ENCODE measurements at regions not wholly inside any gene's neighbourhood (a gene's known extent, or its start where the extent isn't known, plus 50 kb on each side); places are given as distances from the start of the nearest gene placed in this dataset.

DNA sequence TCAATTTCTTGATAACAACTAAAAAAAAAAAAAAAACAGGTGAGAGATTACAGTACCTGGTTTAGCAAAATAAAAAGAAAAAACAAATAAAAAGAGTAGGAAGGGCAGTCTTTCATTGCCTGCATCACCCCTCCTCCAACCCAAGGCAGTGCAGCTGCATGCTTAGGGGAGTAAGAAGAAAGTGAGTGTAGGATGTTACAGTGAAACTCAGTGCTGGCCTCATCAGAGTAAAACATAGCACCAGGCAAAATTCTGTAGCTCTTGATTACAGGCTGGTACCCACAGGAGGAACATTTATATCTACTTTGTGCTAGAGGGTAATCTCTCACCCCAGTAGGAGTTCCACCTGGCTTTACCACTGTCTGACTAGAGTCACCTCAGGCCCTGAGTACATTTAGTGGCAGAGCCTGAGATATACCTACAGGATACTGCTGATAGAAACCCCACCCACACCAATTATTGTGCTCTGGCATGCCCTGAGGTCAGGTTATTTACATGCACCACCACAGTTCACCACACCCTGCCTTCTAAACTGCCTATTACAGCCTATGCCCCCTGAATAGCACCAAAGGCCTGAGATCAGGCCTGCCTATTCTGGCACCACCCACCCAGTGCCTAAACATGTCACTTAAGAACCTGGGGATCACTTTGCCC, 241.6 kb downstream of the PAPSS1 start:
- H3K36me3 ChIP-seq (ENCODE audit: control insufficient read depth in 2 of 2, insufficient read depth in 2 of 2, low read length in 1 of 2), result no peaks in the 10 kb centered on the region
- no peak overlapping the region for H3K27ac ChIP-seq (ENCODE audit: low read depth in 1 of 2, low read length in 1 of 2)
- H3K4me1 ChIP-seq (ENCODE audit: control insufficient read depth in 2 of 2, insufficient read depth in 2 of 2, low read length in 2 of 2), result no peaks in the 10 kb centered on the region
- peaks cover 0 to 24% of the 10 kb centered on the region in 2 donors for H3K9me3 ChIP-seq (ENCODE audit: control insufficient read depth in 2 of 2, insufficient read depth in 1 of 2, low read length in 1 of 2)
- no peak for DNase-seq (ENCODE audit: low read depth in 6 of 9, low spot score in 9 of 9)
- no peaks in the 10 kb centered on the region for H3K27me3 ChIP-seq (ENCODE audit: control insufficient read depth in 2 of 2, insufficient read depth in 1 of 2, low read length in 1 of 2)
- no peak overlapping the region for H3K4me3 ChIP-seq (ENCODE audit: low read length in 2 of 2)

DNA sequence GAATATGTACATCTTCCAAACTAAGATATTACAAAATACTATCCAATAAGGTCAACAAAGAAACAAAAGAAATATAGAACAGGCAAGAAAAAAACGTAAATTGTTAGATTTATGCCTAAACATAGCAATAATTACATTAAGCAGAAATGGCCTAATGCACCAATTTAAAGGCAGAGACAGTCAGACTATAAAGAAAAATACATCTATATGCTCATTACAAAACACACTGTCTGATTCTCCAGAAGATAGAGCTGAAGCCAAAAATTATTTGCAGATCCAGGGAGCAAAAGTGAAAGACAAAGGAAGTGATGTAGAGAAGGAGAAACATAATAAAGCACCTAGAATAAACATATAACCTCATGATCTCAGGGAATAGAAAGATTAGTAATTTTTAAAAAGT, 246.9 kb downstream of the PAPSS1 start:
- no peak overlapping the region for H3K4me3 ChIP-seq (ENCODE audit: low read length in 2 of 2)
- WGBS, result 31% methylated on average over 1 of the region's 1 CpG
- DNase-seq (ENCODE audit: low read depth in 6 of 9, low spot score in 9 of 9), result no peak
- no peaks in the 10 kb centered on the region for H3K27me3 ChIP-seq (ENCODE audit: control insufficient read depth in 2 of 2, insufficient read depth in 1 of 2, low read length in 1 of 2)
- H3K36me3 ChIP-seq (ENCODE audit: control insufficient read depth in 2 of 2, insufficient read depth in 2 of 2, low read length in 1 of 2), result no peaks in the 10 kb centered on the region
- peaks cover 0 to 5% of the 10 kb centered on the region in 2 donors for H3K9me3 ChIP-seq (ENCODE audit: control insufficient read depth in 2 of 2, insufficient read depth in 1 of 2, low read length in 1 of 2)
- no peaks in the 10 kb centered on the region for H3K4me1 ChIP-seq (ENCODE audit: control insufficient read depth in 2 of 2, insufficient read depth in 2 of 2, low read length in 2 of 2)
- no peak overlapping the region for H3K27ac ChIP-seq (ENCODE audit: low read depth in 1 of 2, low read length in 1 of 2)

DNA sequence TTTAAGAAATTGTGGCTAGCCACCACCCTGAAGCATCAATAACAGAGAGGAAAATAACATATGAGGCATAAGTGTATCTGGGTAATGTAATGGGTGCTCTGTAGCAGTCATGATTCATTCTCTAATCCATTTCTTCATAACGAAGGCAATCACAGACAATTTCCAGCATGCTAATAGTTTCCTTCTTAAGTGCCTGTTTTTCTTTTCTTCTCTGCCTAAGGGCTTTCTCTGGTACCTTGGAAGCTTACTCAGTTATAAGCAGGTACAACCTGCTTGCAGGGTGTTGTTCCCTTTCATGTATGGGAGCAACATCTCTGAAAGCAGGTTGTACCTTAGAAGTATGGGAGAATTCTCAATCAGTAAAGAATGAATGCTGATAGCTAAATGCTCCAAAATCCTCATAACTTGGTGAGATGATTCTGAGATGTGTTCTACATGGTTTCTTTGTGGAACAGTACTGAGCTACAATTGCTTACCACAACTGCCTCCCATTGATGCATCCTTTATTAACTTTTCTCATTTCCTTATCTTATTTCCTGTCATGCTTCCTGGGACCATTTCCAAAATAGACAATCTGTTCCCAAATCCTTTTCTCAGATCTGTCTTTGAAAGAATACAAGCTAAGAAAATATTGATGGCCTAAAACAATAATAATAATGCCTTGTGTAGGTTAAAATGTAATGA, 247.6 kb downstream of the PAPSS1 start:
- no peak overlapping the region for H3K4me3 ChIP-seq (ENCODE audit: low read length in 2 of 2)
- no peaks in the 10 kb centered on the region for H3K36me3 ChIP-seq (ENCODE audit: control insufficient read depth in 2 of 2, insufficient read depth in 2 of 2, low read length in 1 of 2)
- no peaks in the 10 kb centered on the region for H3K27me3 ChIP-seq (ENCODE audit: control insufficient read depth in 2 of 2, insufficient read depth in 1 of 2, low read length in 1 of 2)
- H3K27ac ChIP-seq (ENCODE audit: low read depth in 1 of 2, low read length in 1 of 2), result no peak overlapping the region
- WGBS, result 90% methylated on average over 1 of the region's 1 CpG
- no peaks in the 10 kb centered on the region for H3K4me1 ChIP-seq (ENCODE audit: control insufficient read depth in 2 of 2, insufficient read depth in 2 of 2, low read length in 2 of 2)
- no peak for DNase-seq (ENCODE audit: low read depth in 6 of 9, low spot score in 9 of 9)
- H3K9me3 ChIP-seq (ENCODE audit: control insufficient read depth in 2 of 2, insufficient read depth in 1 of 2, low read length in 1 of 2), result peaks cover 0 to 5% of the 10 kb centered on the region in 2 donors

DNA sequence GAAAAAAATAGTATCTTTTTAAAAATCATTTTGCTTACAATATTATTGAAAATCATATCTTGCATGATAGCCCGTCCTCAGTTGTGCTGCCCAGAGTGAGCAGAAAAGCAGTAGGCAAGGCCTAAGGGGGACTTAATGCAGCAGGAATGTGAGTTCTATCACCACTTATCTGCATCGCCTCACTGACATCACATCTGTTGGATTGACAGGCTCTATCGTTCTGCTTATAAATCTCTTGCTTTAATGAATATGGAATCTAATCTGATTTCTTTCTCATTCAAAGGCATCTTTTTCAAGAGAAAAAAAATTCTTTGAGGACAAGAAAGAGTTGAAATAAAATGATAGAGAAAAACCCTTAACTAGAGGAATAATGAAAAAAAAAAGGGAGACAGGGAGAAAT, 249.9 kb downstream of the PAPSS1 start:
- DNase-seq (ENCODE audit: low read depth in 6 of 9, low spot score in 9 of 9), result no peak
- Histone ChIP-seq H3K4me1 (ENCODE audit: control insufficient read depth in 2 of 2, insufficient read depth in 2 of 2, low read length in 2 of 2) (no peaks in the 10 kb centered on the region), H3K27me3 (ENCODE audit: control insufficient read depth in 2 of 2, insufficient read depth in 1 of 2, low read length in 1 of 2) (no peaks in the 10 kb centered on the region), H3K27ac (ENCODE audit: low read depth in 1 of 2, low read length in 1 of 2) (no peak overlapping the region), H3K36me3 (ENCODE audit: control insufficient read depth in 2 of 2, insufficient read depth in 2 of 2, low read length in 1 of 2) (no peaks in the 10 kb centered on the region), H3K9me3 (ENCODE audit: control insufficient read depth in 2 of 2, insufficient read depth in 1 of 2, low read length in 1 of 2) (no peaks in the 10 kb centered on the region), H3K4me3 (ENCODE audit: low read length in 2 of 2) (no peak overlapping the region)
- 93% methylated on average over 3 of the region's 3 CpGs for WGBS

DNA sequence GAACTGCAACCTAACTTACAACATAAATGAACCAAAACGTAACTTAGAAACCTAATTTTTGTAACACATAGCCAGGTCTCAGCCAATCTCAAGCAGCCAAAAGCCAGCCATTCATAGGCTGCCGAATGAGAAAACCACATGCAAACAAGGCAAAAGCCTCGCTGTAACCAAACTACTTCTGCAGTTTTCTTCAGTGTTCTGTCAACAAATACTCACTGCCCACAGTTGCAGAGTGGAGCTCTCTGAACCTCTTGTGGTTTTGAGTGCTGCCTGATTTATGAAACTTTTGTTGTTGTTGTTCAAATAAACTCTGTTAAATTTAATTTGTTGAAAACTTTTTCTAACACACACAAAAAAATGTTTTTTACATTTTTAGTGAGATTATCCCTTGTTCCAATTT, 251.2 kb downstream of the PAPSS1 start:
- no peaks in the 10 kb centered on the region for H3K27me3 ChIP-seq (ENCODE audit: control insufficient read depth in 2 of 2, insufficient read depth in 1 of 2, low read length in 1 of 2)

DNA sequence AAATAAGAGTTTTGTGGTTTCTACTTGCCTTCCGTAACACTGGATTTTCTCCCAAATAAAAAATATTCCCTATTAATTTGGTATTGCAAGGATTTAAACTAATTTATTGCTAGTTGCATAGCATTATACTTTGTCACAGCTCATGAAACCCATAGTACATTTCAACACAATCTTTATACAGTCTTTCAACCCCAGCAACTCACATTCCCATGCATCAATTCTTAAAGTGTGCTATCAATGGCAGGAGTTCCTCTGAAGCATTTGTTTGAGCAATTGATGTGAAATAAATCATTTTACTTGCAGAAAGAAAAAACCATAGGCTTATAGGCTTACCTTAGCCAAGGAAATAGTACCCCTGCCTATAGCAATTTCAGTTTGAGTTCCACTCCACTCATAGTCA, 251.9 kb downstream of the PAPSS1 start:
- H3K27me3 ChIP-seq (ENCODE audit: control insufficient read depth in 2 of 2, insufficient read depth in 1 of 2, low read length in 1 of 2), result no peaks in the 10 kb centered on the region
- no peaks in the 10 kb centered on the region for H3K36me3 ChIP-seq (ENCODE audit: control insufficient read depth in 2 of 2, insufficient read depth in 2 of 2, low read length in 1 of 2)
- 98% methylated on average over 1 of the region's 1 CpG for whole genome bisulfite sequencing
- no peaks in the 10 kb centered on the region for H3K4me1 ChIP-seq (ENCODE audit: control insufficient read depth in 2 of 2, insufficient read depth in 2 of 2, low read length in 2 of 2)
- H3K9me3 ChIP-seq (ENCODE audit: control insufficient read depth in 2 of 2, insufficient read depth in 1 of 2, low read length in 1 of 2), result no peaks in the 10 kb centered on the region
- no peak overlapping the region for H3K27ac ChIP-seq (ENCODE audit: low read depth in 1 of 2, low read length in 1 of 2)
- H3K4me3 ChIP-seq (ENCODE audit: low read length in 2 of 2), result no peak overlapping the region
- no peak for DNase-seq (ENCODE audit: low read depth in 6 of 9, low spot score in 9 of 9)

More for the DNA sequence above, 251.2 kb downstream of the PAPSS1 start:
- Histone ChIP-seq H3K27ac (ENCODE audit: low read depth in 1 of 2, low read length in 1 of 2) (no peak overlapping the region), H3K9me3 (ENCODE audit: control insufficient read depth in 2 of 2, insufficient read depth in 1 of 2, low read length in 1 of 2) (no peaks in the 10 kb centered on the region), H3K4me3 (ENCODE audit: low read length in 2 of 2) (no peak overlapping the region), H3K4me1 (ENCODE audit: control insufficient read depth in 2 of 2, insufficient read depth in 2 of 2, low read length in 2 of 2) (no peaks in the 10 kb centered on the region), H3K36me3 (ENCODE audit: control insufficient read depth in 2 of 2, insufficient read depth in 2 of 2, low read length in 1 of 2) (no peaks in the 10 kb centered on the region)
- DNase-seq (ENCODE audit: low read depth in 6 of 9, low spot score in 9 of 9), result no peak
- 89% methylated on average over 3 of the region's 3 CpGs for WGBS

DNA sequence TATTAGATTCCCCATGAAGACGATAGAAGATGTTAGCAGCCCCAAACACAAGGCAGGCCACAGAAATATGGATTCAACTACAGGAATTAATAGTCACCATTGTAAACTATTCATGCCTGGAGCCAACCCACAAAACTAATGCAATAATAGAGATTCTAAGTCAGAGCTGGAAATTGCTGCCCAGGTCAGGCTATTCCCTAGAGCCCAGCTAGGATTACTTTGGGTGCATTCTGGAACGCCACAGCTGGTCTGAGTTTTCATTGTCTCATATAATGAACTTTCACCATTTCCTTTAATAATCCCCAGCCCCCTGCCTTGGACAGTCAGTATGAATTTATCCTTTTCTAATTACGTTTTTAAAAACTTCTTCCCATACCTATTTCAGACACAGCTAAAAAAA, 252.6 kb downstream of the PAPSS1 start:
- H3K9me3 ChIP-seq (ENCODE audit: control insufficient read depth in 2 of 2, insufficient read depth in 1 of 2, low read length in 1 of 2), result no peaks in the 10 kb centered on the region
- no peaks in the 10 kb centered on the region for H3K27me3 ChIP-seq (ENCODE audit: control insufficient read depth in 2 of 2, insufficient read depth in 1 of 2, low read length in 1 of 2)
- DNase-seq (ENCODE audit: low read depth in 6 of 9, low spot score in 9 of 9), result no peak
- no peaks in the 10 kb centered on the region for H3K36me3 ChIP-seq (ENCODE audit: control insufficient read depth in 2 of 2, insufficient read depth in 2 of 2, low read length in 1 of 2)
- no peak overlapping the region for H3K4me3 ChIP-seq (ENCODE audit: low read length in 2 of 2)
- no peak overlapping the region for H3K27ac ChIP-seq (ENCODE audit: low read depth in 1 of 2, low read length in 1 of 2)
- 94% methylated on average over 3 of the region's 3 CpGs for WGBS
- no peaks in the 10 kb centered on the region for H3K4me1 ChIP-seq (ENCODE audit: control insufficient read depth in 2 of 2, insufficient read depth in 2 of 2, low read length in 2 of 2)

DNA sequence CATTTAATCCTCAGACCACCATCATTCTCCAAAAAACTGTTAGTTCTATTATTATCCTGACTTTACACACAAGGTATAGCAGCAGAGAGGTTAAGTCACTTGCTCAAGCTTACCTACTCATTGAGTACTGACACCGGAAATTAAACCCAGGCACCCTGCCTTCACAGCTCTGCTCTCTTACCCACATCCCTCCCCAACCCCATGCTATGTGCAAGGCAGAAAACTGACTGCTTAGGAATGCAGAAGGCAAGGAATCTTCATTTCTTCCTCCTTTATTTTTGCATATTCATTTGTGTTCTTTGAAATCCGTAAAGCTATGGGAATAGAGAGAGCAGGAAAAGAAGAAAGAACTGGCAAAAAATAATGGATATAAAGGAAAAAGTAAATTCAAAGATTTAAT, 261.8 kb downstream of the PAPSS1 start:
- DNase-seq (ENCODE audit: low read depth in 6 of 9, low spot score in 9 of 9), result no peak

DNA sequence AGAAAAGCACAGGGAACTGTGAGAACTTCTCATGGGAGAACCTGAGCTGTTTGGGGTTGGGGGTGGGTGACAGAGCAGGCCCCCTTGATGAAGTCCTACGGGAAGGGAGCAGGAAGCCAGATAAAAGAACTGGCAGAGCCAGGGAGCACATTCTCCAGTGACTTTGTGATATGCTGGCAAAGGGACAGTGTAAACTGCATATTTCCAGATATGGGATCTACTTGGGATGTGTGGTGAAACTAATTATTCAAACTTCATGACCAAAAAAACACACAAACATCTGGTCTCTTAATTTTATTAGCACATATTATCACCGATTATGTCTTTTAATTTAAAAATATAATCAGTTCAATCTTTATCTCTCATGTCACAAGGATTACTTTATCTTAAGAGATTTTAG, 266.0 kb downstream of the PAPSS1 start:
- Histone ChIP-seq H3K4me3 (ENCODE audit: low read length in 2 of 2) (no peak overlapping the region), H3K9me3 (ENCODE audit: control insufficient read depth in 2 of 2, insufficient read depth in 1 of 2, low read length in 1 of 2) (no peaks in the 10 kb centered on the region), H3K27ac (ENCODE audit: low read depth in 1 of 2, low read length in 1 of 2) (no peak overlapping the region), H3K36me3 (ENCODE audit: control insufficient read depth in 2 of 2, insufficient read depth in 2 of 2, low read length in 1 of 2) (no peaks in the 10 kb centered on the region), H3K4me1 (ENCODE audit: control insufficient read depth in 2 of 2, insufficient read depth in 2 of 2, low read length in 2 of 2) (no peaks in the 10 kb centered on the region), H3K27me3 (ENCODE audit: control insufficient read depth in 2 of 2, insufficient read depth in 1 of 2, low read length in 1 of 2) (no peaks in the 10 kb centered on the region)
- 90% methylated on average over 2 of the region's 2 CpGs for WGBS
- DNase-seq (ENCODE audit: low read depth in 6 of 9, low spot score in 9 of 9), result no peak

More for the DNA sequence above, 261.8 kb downstream of the PAPSS1 start:
- Histone ChIP-seq H3K4me3 (ENCODE audit: low read length in 2 of 2) (no peak overlapping the region), H3K36me3 (ENCODE audit: control insufficient read depth in 2 of 2, insufficient read depth in 2 of 2, low read length in 1 of 2) (no peaks in the 10 kb centered on the region), H3K27me3 (ENCODE audit: control insufficient read depth in 2 of 2, insufficient read depth in 1 of 2, low read length in 1 of 2) (no peaks in the 10 kb centered on the region), H3K9me3 (ENCODE audit: control insufficient read depth in 2 of 2, insufficient read depth in 1 of 2, low read length in 1 of 2) (no peaks in the 10 kb centered on the region), H3K4me1 (ENCODE audit: control insufficient read depth in 2 of 2, insufficient read depth in 2 of 2, low read length in 2 of 2) (no peaks in the 10 kb centered on the region), H3K27ac (ENCODE audit: low read depth in 1 of 2, low read length in 1 of 2) (no peak overlapping the region)
- 93% methylated on average over 2 of the region's 2 CpGs for WGBS
